Duodenal mucosa (tissue), 2 donors: ENCODE measurements at regions not wholly inside any gene's neighbourhood (a gene's known extent, or its start where the extent isn't known, plus 50 kb on each side); places are given as distances from the start of the nearest gene placed in this dataset.
"Not testable (repeated sequence)": the region's sequence is repeated elsewhere in the genome, so short reads cannot be mapped to it uniquely, and the experiment has no call there.

ENCODE experiments used
- H3K27ac ChIP-seq: one replicate; pipeline ENCODE4 v1.7.0; 2013; ENCODE audit warnings: low read depth, low read length
- H3K27me3 ChIP-seq, 2 donors: one replicate each; pipeline ENCODE4 v1.7.0; 2013; ENCODE audit warnings: low read length in 2 of 2, control low read depth in 1 of 2; ENCODE audit not compliant: insufficient read depth in 2 of 2, control insufficient read depth in 1 of 2
- H3K36me3 ChIP-seq, 2 donors: one replicate each; pipeline ENCODE4 v1.7.0; 2013; ENCODE audit warnings: low read length in 2 of 2, control low read depth in 1 of 2; ENCODE audit not compliant: insufficient read depth in 2 of 2, control insufficient read depth in 1 of 2
- H3K4me1 ChIP-seq, 2 donors: one replicate each; pipeline ENCODE4 v1.7.0; 2013; ENCODE audit warnings: low read length in 2 of 2, control low read depth in 1 of 2; ENCODE audit not compliant: insufficient read depth in 2 of 2, control insufficient read depth in 1 of 2
- H3K4me3 ChIP-seq, 2 donors: one replicate each; pipeline ENCODE4 v1.7.0; 2013; ENCODE audit warnings: low read length in 2 of 2, low read depth in 1 of 2
- H3K9ac ChIP-seq, 2 donors: one replicate each; pipeline ENCODE4 v1.7.0; 2013; ENCODE audit warnings: low read length in 2 of 2, low read depth in 1 of 2
- H3K9me3 ChIP-seq, 2 donors: one replicate each; pipeline ENCODE4 v1.7.0; 2013; ENCODE audit warnings: low read length in 2 of 2, control low read depth in 1 of 2; ENCODE audit not compliant: control insufficient read depth in 1 of 2

DNA sequence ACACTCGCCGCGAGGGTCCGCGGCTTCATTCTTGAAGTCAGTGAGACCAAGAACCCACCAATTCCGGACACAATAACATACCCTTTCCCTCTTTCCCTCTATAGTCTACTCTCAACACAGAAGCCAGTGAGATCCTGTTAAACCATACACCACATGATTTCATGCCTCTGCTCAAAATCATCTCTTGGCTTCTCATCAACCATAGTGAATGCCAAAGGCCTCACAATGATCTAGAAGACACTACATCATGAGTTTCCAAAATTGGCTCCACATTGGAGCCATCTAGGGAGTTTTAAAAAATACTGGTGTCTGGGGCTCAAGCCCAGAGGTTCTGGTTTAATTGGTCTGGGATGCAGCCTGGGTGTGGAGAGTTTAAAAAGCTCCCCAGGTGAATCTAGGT lies 124.5 kb downstream of the EFNB1 start:
- Histone ChIP-seq H3K27ac (no peak overlapping the region), H3K4me1 (no peaks in the 10 kb centered on the region), H3K9ac (no peak overlapping the region), H3K27me3 (no peaks in the 10 kb centered on the region), H3K4me3 (no peak overlapping the region), H3K9me3 (no peaks in the 10 kb centered on the region), H3K36me3 (no peaks in the 10 kb centered on the region)

DNA sequence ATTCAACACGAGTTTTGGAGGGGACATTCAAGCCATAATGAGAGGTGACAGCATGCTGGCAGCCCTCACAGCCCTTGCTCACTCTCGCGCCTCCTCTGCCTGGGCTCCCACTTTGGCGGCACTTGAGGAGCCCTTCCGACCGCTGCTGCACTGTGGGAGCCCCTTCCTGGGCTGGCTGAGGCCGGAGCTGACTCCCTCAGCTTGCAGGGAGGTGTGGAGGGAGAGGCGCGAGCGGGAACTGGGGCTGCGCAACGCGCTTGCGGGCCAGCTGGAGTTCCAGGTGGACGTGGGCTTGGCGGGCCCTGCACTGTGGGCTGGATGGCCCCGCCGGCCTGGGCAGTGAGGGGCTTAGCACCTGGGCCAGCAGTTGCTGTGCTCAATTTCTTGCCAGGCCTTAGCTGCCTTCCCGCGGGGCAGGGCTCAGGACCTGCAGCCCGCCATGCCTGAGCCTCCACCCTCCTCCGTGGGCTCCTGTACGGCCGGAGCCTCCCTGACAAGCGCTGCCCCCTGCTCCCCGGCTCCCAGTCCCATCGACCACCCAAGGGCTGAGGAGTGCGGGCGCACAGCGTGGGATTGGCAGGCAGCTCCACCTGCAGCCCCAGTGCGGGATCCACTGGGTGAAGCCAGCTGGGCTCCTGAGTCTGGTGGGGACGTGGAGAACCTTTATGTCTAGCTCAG lies 123.3 kb downstream of the EFNB1 start:
- not testable (repeated sequence) for H3K4me1 ChIP-seq, H3K4me3 ChIP-seq, H3K36me3 ChIP-seq, H3K9me3 ChIP-seq, H3K27ac ChIP-seq, H3K9ac ChIP-seq, H3K27me3 ChIP-seq

DNA sequence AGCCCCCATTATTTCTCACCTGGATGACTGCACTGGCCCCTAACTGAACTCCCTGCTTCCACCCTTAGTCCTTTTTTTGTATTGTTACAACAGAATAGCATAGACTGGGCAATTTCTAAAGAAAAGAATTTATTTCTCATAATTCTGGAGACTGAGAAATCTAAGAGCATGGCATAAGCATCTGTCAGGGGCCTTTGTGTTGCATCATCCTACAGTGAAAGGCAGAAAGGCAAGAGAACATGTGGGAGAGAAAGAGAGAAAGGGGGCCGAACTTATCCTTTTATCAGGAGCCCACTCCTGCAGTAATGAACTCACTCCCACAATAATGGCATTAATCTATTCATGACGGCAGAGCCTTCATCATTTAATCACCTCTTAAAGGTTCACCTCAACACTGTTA lies 122.1 kb downstream of the EFNB1 start:
- H3K9ac ChIP-seq = no peak overlapping the region
- H3K9me3 ChIP-seq = no peaks in the 10 kb centered on the region
- H3K27ac ChIP-seq = no peak overlapping the region
- no peaks in the 10 kb centered on the region for H3K4me1 ChIP-seq
- no peaks in the 10 kb centered on the region for H3K27me3 ChIP-seq
- H3K36me3 ChIP-seq = no peaks in the 10 kb centered on the region
- H3K4me3 ChIP-seq = no peak overlapping the region

DNA sequence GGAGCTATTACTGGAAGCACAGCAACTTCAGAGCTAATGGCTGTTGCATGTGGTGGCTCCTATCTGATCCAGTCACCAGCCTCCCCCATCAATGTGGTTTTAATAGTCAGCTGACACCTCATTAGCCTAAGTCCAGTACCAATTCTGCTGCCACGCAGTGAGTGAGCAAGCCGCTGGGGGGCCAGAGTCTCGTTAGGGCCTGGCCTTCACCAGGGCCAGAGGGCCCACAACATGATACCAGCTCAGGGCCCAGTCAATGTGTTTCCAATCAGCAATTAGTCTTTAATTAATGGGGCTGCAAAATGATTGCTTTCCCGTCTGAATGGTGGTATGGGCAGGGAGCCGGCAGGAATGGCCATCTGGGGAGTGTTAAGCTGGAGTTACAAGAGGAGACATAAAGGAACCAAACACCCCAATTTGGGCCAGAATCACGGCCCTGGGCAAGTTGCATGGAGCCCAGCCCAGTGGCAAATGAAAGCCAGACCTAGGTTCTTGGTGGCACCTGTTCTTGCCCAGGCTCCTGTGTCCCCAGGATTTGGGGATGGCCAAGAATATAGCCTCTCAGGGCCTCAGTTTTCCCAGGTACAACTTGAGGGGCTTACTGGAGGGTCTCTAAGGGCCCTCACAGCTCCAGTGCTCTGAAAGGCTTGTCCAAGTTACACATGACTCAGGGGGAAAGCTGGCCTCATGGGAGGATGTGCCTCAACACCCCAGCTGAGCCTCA lies 119.2 kb downstream of the EFNB1 start:
- H3K36me3 ChIP-seq = no peaks in the 10 kb centered on the region

DNA sequence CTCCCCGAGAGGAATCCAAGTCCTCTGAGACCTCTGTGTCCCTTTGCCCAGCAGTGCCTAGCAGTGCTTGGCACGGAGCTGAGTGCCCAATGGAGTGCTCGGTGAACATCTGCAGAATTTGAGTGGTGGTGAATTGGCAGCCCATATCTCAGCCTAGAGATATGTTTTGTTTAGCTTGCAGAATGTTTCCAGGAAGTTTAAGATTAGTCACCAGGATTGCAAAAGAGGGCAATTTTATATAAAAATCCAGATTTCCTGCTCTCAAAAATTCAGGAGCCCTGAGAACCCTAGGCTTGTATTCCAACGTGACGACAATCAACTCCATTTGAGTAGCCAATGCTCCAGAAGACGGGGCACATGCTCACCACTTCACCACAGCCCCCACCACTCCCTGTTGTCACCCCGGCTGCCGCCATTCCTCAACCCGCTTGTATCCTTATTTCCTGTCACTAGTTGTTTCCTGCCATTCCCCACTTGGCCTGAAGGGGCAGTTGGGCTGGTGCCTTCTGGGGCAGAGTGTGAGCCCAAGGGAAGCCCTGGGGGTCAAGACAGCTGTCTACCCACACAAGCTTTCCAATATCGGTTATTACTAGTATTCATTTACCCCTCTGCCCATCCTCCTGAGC lies 116.9 kb downstream of the EFNB1 start:
- Histone ChIP-seq H3K27me3 (no peaks in the 10 kb centered on the region), H3K9ac (no peak overlapping the region), H3K36me3 (no peaks in the 10 kb centered on the region), H3K4me1 (peaks cover 7 to 14% of the 10 kb centered on the region in 2 donors), H3K27ac (no peak overlapping the region), H3K4me3 (no peak overlapping the region), H3K9me3 (no peaks in the 10 kb centered on the region)

More for the DNA sequence above, 119.2 kb downstream of the EFNB1 start:
- Histone ChIP-seq H3K9ac (no peak overlapping the region), H3K4me3 (no peak overlapping the region), H3K27ac (no peak overlapping the region), H3K9me3 (no peaks in the 10 kb centered on the region), H3K4me1 (no peaks in the 10 kb centered on the region), H3K27me3 (no peaks in the 10 kb centered on the region)

DNA sequence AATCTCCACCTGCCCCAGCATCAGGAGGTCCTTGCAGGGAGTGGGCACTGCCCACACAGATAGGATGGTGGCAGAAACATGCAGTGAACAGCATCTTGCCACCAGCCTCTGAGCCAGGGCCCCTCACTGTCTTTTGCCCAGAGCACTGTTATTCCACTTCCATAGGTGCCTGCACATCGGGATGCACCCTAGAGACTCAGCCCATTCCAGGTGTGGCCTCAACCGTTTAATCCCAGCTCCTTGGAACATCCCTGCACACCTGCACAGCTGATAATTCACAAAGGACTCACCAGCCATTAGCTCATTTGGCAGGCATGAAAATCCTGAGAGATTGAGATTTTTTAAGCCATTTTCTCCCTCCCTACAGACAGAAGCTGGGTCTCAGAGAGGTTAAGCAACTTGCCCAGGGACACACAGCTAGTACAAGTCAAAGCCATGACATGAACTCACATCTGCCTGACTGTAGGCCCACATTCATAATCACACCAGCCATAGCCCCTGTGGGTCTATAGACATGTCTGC lies 116.3 kb downstream of the EFNB1 start:
- Histone ChIP-seq H3K4me1 (peaks cover 7 to 14% of the 10 kb centered on the region in 2 donors), H3K27ac (no peak overlapping the region), H3K27me3 (no peaks in the 10 kb centered on the region), H3K4me3 (no peak overlapping the region), H3K36me3 (no peaks in the 10 kb centered on the region), H3K9me3 (no peaks in the 10 kb centered on the region), H3K9ac (no peak overlapping the region)

DNA sequence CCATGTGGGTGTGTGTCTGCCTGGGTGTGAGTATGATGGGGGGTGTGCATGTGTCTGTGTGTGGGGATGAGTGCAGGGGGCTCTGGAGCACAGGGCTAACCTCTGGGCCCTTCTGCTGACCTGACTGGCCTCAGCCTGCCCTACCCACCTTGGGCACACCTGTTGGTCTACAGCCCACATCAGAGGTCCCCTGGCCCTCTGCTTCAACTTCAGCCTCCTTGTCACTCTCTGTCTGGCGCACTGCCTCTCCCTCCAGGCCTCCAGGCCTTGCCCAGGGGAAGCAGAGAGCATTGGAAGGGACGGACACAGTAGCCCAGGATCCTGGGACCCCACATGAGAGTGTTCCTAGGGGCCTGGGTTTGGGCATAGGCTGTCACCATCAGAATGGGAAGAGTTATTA lies 115.4 kb downstream of the EFNB1 start:
- no peaks in the 10 kb centered on the region for H3K27me3 ChIP-seq
- no peak overlapping the region for H3K4me3 ChIP-seq
- peaks cover 7 to 14% of the 10 kb centered on the region in 2 donors for H3K4me1 ChIP-seq
- H3K27ac ChIP-seq = no peak overlapping the region
- H3K9ac ChIP-seq = no peak overlapping the region
- no peaks in the 10 kb centered on the region for H3K36me3 ChIP-seq
- H3K9me3 ChIP-seq = no peaks in the 10 kb centered on the region

DNA sequence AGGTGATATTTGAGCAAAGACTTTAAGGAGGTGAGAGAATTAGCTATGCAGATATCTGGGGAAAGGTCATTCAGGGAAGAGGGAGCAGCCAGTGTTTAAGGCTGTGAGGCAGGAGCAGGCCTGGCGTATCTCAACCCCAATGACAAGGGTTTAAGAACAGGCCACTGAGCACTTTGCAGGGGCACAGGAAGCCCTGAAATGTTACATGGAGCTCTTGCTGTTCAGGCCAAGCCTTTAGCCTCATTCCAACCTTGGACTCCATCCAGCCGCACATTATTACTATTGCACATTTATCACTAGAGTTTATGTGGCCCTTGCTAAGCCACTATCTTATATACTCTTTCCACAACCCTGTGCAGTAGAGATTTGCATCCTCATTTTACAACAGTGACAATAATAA lies 114.0 kb downstream of the EFNB1 start:
- Histone ChIP-seq H3K27me3 (no peaks in the 10 kb centered on the region), H3K4me1 (peaks cover 7 to 14% of the 10 kb centered on the region in 2 donors), H3K9ac (no peak overlapping the region), H3K36me3 (no peaks in the 10 kb centered on the region), H3K4me3 (no peak overlapping the region), H3K27ac (no peak overlapping the region), H3K9me3 (no peaks in the 10 kb centered on the region)

DNA sequence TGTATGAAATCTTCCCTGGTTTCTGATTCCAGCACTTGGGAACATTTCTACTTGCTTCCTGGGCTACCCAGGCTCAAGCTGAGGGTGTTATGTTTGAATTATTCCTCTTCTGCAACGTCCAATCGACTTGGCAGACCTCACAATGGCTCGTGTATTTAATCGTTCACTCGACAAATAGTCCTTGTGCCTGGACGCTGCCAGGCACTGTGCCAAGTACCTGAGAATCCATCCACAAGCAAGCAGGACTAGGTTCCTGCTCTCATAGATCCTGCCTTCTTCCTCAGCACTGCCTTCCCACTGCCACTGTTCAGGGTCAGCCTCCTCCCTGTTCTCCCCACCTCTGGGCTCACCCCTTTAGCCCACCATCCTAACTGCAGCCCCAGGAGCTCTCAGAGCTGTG lies 113.3 kb downstream of the EFNB1 start:
- Histone ChIP-seq H3K27ac (no peak overlapping the region), H3K4me3 (no peak overlapping the region), H3K36me3 (no peaks in the 10 kb centered on the region)

DNA sequence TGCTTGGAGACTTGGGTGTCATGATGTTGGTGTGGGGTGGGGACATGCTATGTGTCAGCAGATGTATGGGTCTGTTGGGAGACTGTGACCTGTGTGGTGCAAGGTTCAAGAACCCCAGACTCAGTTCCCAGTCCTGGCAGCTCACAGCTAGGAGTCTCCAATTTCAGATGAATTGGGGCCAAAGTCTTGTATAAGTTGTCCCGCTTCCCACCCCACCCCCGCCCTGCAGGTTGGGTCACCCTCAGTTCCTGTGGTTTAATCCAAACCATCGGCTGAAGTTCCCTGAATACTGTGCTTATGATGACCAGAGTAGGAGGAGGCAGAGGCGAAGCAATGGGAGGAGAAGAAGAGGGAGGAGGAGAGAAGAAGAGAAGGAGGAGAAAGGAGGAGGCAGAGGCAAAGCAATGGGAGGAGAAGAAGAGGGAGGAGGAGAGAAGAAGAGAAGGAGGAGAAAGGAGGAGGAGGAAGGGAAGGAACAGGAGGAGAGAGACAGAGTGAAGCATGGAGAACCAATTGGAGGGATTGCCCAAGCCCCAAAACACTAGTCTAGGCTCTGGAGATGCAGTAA lies 112.6 kb downstream of the EFNB1 start:
- H3K4me3 ChIP-seq = no peak overlapping the region
- no peak overlapping the region for H3K9ac ChIP-seq
- H3K27ac ChIP-seq = no peak overlapping the region
- no peaks in the 10 kb centered on the region for H3K36me3 ChIP-seq
- H3K9me3 ChIP-seq = no peaks in the 10 kb centered on the region
- H3K4me1 ChIP-seq = peaks cover 7 to 17% of the 10 kb centered on the region in 2 donors
- no peaks in the 10 kb centered on the region for H3K27me3 ChIP-seq

More for the DNA sequence above, 113.3 kb downstream of the EFNB1 start:
- Histone ChIP-seq H3K27me3 (no peaks in the 10 kb centered on the region), H3K9me3 (no peaks in the 10 kb centered on the region), H3K9ac (no peak overlapping the region), H3K4me1 (peaks cover 7 to 14% of the 10 kb centered on the region in 2 donors)
